Activated naive CD4-positive, alpha-beta T cell treated with anti-CD3 and anti-CD28 coated beads, Interleukin-2, amount 50 U/mL, for 72 hours (primary cell): ENCODE measurements at regions not wholly inside any gene's neighbourhood (a gene's known extent, or its start where the extent isn't known, plus 50 kb on each side); places are given as distances from the start of the nearest gene placed in this dataset.
"Not testable (repeated sequence)": the region's sequence is repeated elsewhere in the genome, so short reads cannot be mapped to it uniquely, and the experiment has no call there.

ENCODE experiments used
- ATAC-seq, 2 donors: fragments of 150-1000 bp; cut with Tn5 transposase; 2 replicates each; pipeline ENCODE4 v1.10.0; 2021; ENCODE audit warnings: mild to moderate bottlenecking in 2 of 2, moderate library complexity in 2 of 2
- DNase-seq, 2 donors: peaks; one replicate each; pipeline ENCODE4 v3.0.0; 2021 to 2022; ENCODE audit warnings: low spot score in 2 of 2
- H3K27ac Mint-ChIP-seq, 2 donors: one replicate each; pipeline ENCODE4 v1.8.0; 2022; ENCODE audit warnings: mild to moderate bottlenecking in 2 of 2, mixed read lengths in 2 of 2
- H3K36me3 Mint-ChIP-seq, 2 donors: one replicate each; pipeline ENCODE4 v1.8.0; 2022; ENCODE audit warnings: mixed read lengths in 2 of 2
- H3K9me3 Mint-ChIP-seq, 2 donors: one replicate each; pipeline ENCODE4 v1.8.0; 2022; ENCODE audit warnings: mixed read lengths in 2 of 2

- H3K9me3 Mint-ChIP-seq: peaks cover 0 to 7% of the 10 kb centered on the region in 2 donors
- peaks cover 0 to 5% of the 10 kb centered on the region in 2 donors for H3K36me3 Mint-ChIP-seq
- H3K27ac Mint-ChIP-seq: no peak overlapping the region
- no peak for DNase-seq
- ATAC-seq: no peak
These were observed 561.1 kb upstream of the ZP4 start for GRCh38 chr1:238451781-238452310.

- peaks cover 0 to 5% of the 10 kb centered on the region in 2 donors for H3K36me3 Mint-ChIP-seq
- H3K9me3 Mint-ChIP-seq: peaks cover 0 to 7% of the 10 kb centered on the region in 2 donors
- no peak for DNase-seq
These were observed 560.3 kb upstream of the ZP4 start for GRCh38 chr1:238450976-238451375.

GRCh38 chr1:238443687-238444086, 553.0 kb upstream of the ZP4 start:
- no peak overlapping the region for H3K27ac Mint-ChIP-seq
- peaks cover 0 to 5% of the 10 kb centered on the region in 2 donors for H3K36me3 Mint-ChIP-seq
- ATAC-seq (no peak), DNase-seq (no peak)
- H3K9me3 Mint-ChIP-seq: peaks cover 0 to 26% of the 10 kb centered on the region in 2 donors

More at GRCh38 chr1:238450976-238451375, 560.3 kb upstream of the ZP4 start:
- ATAC-seq: no peak
- no peak overlapping the region for H3K27ac Mint-ChIP-seq

GRCh38 chr1:238439511-238439910, 548.8 kb upstream of the ZP4 start:
- Mint-ChIP-seq H3K27ac (no peak overlapping the region), H3K9me3 (peaks cover 3 to 19% of the 10 kb centered on the region in 2 donors)
- DNase-seq: no peak

GRCh38 chr1:238438311-238439270, 547.9 kb upstream of the ZP4 start:
- H3K36me3 Mint-ChIP-seq: no peaks in the 10 kb centered on the region
- no peak overlapping the region for H3K27ac Mint-ChIP-seq
- DNase-seq: no peak
- no peak for ATAC-seq
- H3K9me3 Mint-ChIP-seq: peaks cover 9 to 16% of the 10 kb centered on the region in 2 donors

More at GRCh38 chr1:238439511-238439910, 548.8 kb upstream of the ZP4 start:
- ATAC-seq: no peak
- H3K36me3 Mint-ChIP-seq: no peaks in the 10 kb centered on the region

GRCh38 chr1:238429703-238430102, 539.0 kb upstream of the ZP4 start:
- not testable (repeated sequence) for DNase-seq, H3K36me3 Mint-ChIP-seq, ATAC-seq, H3K27ac Mint-ChIP-seq
- peaks cover 15 to 27% of the 10 kb centered on the region in 2 donors for H3K9me3 Mint-ChIP-seq

GRCh38 chr1:238419209-238419608, 528.5 kb upstream of the ZP4 start:
- Mint-ChIP-seq H3K9me3 (peaks cover 12% of the 10 kb centered on the region in 2 donors), H3K36me3 (no peaks in the 10 kb centered on the region)
- no peak for ATAC-seq

GRCh38 chr1:238409932-238410331, 519.2 kb upstream of the ZP4 start:
- ATAC-seq: no peak
- DNase-seq: no peak
- Mint-ChIP-seq H3K27ac (no peak overlapping the region), H3K9me3 (peaks cover 0 to 9% of the 10 kb centered on the region in 2 donors), H3K36me3 (no peaks in the 10 kb centered on the region)

More at GRCh38 chr1:238419209-238419608, 528.5 kb upstream of the ZP4 start:
- DNase-seq: no peak
- no peak overlapping the region for H3K27ac Mint-ChIP-seq

- no peak overlapping the region for H3K27ac Mint-ChIP-seq
- no peaks in the 10 kb centered on the region for H3K36me3 Mint-ChIP-seq
- ATAC-seq: no peak
- no peak for DNase-seq
- H3K9me3 Mint-ChIP-seq: peaks cover 0 to 14% of the 10 kb centered on the region in 2 donors
These were observed 518.6 kb upstream of the ZP4 start for GRCh38 chr1:238409191-238409850.

- no peaks in the 10 kb centered on the region for H3K36me3 Mint-ChIP-seq
These were observed 518.0 kb upstream of the ZP4 start for GRCh38 chr1:238408737-238409136.

GRCh38 chr1:238406098-238406860, 515.6 kb upstream of the ZP4 start:
- Mint-ChIP-seq H3K27ac (no peak overlapping the region), H3K36me3 (no peaks in the 10 kb centered on the region), H3K9me3 (peaks cover 7 to 21% of the 10 kb centered on the region in 2 donors)
- ATAC-seq (no peak), DNase-seq (no peak)

More at GRCh38 chr1:238408737-238409136, 518.0 kb upstream of the ZP4 start:
- Mint-ChIP-seq H3K9me3 (peaks cover 0 to 14% of the 10 kb centered on the region in 2 donors), H3K27ac (no peak overlapping the region)
- DNase-seq: no peak
- ATAC-seq: no peak

- Mint-ChIP-seq H3K27ac (no peak overlapping the region), H3K36me3 (no peaks in the 10 kb centered on the region), H3K9me3 (peaks cover 8 to 21% of the 10 kb centered on the region in 2 donors)
- ATAC-seq: no peak
- no peak for DNase-seq
These were observed 514.2 kb upstream of the ZP4 start for GRCh38 chr1:238404921-238405320.

GRCh38 chr1:238404481-238404880, 513.8 kb upstream of the ZP4 start:
- Mint-ChIP-seq H3K9me3 (peaks cover 12 to 21% of the 10 kb centered on the region in 2 donors), H3K27ac (no peak overlapping the region), H3K36me3 (no peaks in the 10 kb centered on the region)
- DNase-seq: no peak
- no peak for ATAC-seq

- DNase-seq: no peak
- no peak overlapping the region for H3K27ac Mint-ChIP-seq
- no peak for ATAC-seq
- no peaks in the 10 kb centered on the region for H3K36me3 Mint-ChIP-seq
- H3K9me3 Mint-ChIP-seq: peaks cover 13 to 16% of the 10 kb centered on the region in 2 donors
These were observed 510.4 kb upstream of the ZP4 start for GRCh38 chr1:238401144-238401543.

- DNase-seq: no peak
- H3K27ac Mint-ChIP-seq: no peak overlapping the region
- H3K9me3 Mint-ChIP-seq: peaks cover 12 to 13% of the 10 kb centered on the region in 2 donors
- no peak for ATAC-seq
- H3K36me3 Mint-ChIP-seq: no peaks in the 10 kb centered on the region
These were observed 508.8 kb upstream of the ZP4 start for GRCh38 chr1:238399558-238399957.

- H3K36me3 Mint-ChIP-seq: no peaks in the 10 kb centered on the region
- no peak for ATAC-seq
- DNase-seq: no peak
- H3K9me3 Mint-ChIP-seq: peaks cover 4 to 11% of the 10 kb centered on the region in 2 donors
- H3K27ac Mint-ChIP-seq: no peak overlapping the region
These were observed 505.4 kb upstream of the ZP4 start for GRCh38 chr1:238396140-238396539.
